ENCODE measurements at regions not wholly inside any gene's neighbourhood (a gene's known extent, or its start where the extent isn't known, plus 50 kb on each side); places are given as distances from the start of the nearest gene placed in this dataset.

GRCh38 chr4:60562334-60562733, 637.8 kb upstream of the ADGRL3 start:
- TF ChIP-seq CTCF (IDR thresholded peaks at IDR 0.05) (no peak), EP300 (IDR thresholded peaks at IDR 0.05) (no peak)
